Fibroblast of lung (primary cell): ENCODE measurements at regions not wholly inside any gene's neighbourhood (a gene's known extent, or its start where the extent isn't known, plus 50 kb on each side); places are given as distances from the start of the nearest gene placed in this dataset.

Source experiments
- EZH2 ChIP-seq: IDR thresholded peaks from 2 replicates; pipeline ENCODE4 v1.5.1; 2012; ENCODE audit warnings: low read length, control low read depth, mild to moderate bottlenecking; ENCODE audit errors: missing control alignments
- TF ChIP-seq, protein P1 (sequence below), 2 donors: IDR thresholded peaks in 1 of 2; conservative IDR thresholded peaks in 1 of 2; 1 replicate in 1 of 2; 2 replicates in 1 of 2; pipeline ENCODE4 v1.5.1; 2011 to 2012; ENCODE audit warnings: low read length in 2 of 2, control low read depth in 1 of 2, inconsistent platforms in 1 of 2, low read depth in 1 of 2, mild to moderate bottlenecking in 1 of 2

DNA sequence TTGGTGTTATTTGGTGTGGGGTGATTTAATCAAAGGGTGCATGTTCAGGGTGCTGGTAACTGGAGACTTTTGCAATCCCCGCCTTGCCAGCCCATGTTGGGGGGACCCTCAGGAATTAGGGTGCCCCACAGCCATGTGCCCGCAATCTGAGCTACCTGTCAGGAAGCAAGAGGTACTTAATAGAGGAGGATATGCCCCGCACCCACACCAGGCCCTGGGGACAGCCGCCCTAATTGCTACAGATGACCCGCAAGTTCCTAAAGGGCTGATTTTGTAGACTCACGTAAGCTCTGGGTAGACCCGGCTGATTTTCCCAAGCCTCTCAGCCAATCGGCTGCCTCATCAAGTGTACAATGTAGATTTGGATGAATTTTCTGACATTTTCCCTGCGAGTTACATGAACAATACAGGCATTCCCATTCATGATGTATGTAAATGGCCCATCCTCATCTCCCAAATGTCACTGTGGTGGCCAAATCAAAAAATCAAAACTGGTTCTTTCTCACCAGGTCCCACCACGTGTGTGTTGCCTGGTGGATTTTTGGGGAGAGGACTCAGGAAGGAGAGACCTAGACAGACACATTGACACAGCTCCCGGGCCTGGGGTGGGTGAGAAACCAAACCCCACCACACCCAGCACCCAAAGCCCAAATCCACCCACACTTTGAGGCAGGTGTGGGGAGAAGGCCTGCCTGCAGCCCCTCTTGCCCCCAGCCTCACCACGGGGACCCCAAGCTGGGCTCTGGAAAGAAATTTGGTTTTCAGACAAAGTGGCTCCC, 119.2 kb upstream of the SPACA7 start:
- TF ChIP-seq, protein P1, sequence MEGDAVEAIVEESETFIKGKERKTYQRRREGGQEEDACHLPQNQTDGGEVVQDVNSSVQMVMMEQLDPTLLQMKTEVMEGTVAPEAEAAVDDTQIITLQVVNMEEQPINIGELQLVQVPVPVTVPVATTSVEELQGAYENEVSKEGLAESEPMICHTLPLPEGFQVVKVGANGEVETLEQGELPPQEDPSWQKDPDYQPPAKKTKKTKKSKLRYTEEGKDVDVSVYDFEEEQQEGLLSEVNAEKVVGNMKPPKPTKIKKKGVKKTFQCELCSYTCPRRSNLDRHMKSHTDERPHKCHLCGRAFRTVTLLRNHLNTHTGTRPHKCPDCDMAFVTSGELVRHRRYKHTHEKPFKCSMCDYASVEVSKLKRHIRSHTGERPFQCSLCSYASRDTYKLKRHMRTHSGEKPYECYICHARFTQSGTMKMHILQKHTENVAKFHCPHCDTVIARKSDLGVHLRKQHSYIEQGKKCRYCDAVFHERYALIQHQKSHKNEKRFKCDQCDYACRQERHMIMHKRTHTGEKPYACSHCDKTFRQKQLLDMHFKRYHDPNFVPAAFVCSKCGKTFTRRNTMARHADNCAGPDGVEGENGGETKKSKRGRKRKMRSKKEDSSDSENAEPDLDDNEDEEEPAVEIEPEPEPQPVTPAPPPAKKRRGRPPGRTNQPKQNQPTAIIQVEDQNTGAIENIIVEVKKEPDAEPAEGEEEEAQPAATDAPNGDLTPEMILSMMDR (conservative IDR thresholded peaks at IDR 0.05 in 1 of 2, IDR thresholded peaks at IDR 0.05 in 1 of 2; ENCODE audit: low read depth in 1 of 2, low read length in 2 of 2): no peak
- no peak for TF ChIP-seq EZH2
